GM08714 (cell line): ENCODE measurements at regions not wholly inside any gene's neighbourhood (a gene's known extent, or its start where the extent isn't known, plus 50 kb on each side); places are given as distances from the start of the nearest gene placed in this dataset.

ENCODE experiments used
- H3K4me3 ChIP-seq: fragments of 200-500 bp; sonication (Bioruptor generic); 2 replicates; pipeline ENCODE4 v1.5.1; 2014; ENCODE audit warnings: mild to moderate bottlenecking, low read length, inconsistent platforms
- ZNF274 ChIP-seq: IDR thresholded peaks from 2 replicates; pipeline ENCODE4 v1.6.1; 2012; ENCODE audit warnings: mild to moderate bottlenecking, low read depth, low read length

DNA sequence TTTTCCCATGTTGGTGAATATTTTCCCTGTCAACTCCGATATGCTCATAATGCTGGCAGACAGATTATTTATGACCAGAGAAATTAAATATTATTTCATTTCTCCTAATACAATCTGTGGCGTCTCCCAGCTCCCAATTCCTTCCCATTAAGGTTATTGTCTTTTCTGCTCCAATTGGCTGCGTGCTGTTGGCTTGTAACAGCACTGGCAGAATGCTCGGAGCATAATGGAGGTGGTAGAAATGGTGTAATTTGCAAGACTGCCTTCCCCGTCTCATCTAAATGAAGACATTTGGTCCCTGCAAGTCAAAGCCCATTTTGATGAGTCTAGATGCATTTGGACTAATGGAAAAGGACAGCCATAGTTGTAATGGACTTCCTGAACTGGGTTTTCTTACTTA is 601.7 kb downstream of the BRINP1 start:
- H3K4me3 ChIP-seq, result no peak overlapping the region
- TF ChIP-seq ZNF274, result no peak

DNA sequence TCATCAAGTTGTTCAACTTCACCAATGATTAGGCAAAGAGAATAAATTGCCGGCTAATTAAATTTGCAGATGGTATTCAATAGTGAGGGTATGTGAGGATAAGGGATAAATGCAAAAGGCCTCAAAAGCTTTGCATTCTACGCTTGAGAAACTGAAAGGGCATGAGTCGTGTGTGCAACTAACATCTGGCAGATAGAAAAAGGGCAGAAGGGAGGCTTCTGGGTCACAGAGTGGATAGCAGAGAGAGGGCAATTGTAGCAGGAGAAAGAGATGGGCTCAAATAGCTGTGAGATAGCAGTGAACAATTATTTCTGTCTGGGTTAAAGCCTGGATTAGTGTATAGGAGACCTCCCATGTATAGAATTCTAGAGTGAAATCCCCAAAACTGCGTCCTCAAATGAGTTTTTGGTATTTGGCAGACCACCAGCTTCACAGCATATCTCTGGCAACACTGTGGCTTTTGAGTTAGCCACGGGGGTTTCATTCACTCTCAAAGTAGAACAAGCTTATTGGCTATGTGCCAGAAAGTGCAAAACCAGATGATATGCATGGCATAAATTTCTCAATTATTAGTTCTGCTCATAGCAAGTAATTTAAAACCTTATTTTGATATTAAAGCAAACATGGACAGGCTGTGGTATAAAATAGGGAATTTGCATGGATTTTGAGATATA is 586.3 kb downstream of the BRINP1 start:
- H3K4me3 ChIP-seq, result no peak overlapping the region
- TF ChIP-seq ZNF274, result no peak

DNA sequence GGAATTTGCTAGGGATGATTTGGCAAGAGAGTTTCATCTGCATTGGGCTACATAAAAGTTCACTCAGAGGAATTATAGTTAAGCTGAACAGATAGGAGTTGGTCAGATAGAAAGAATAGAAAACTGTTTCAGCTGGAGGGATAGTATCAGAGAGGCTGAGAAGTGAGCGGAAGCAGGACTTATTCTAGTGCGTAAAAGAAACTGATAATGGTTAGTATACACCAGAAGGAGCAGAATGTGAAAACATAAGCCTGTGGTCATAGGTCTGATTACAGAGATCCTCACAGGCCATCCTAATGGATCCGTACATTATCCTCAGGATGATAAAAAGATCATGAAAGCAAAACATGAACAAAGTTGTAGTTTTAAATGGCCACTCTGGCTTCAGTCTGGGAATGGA is 585.2 kb downstream of the BRINP1 start:
- no peak for TF ChIP-seq ZNF274
- no peak overlapping the region for H3K4me3 ChIP-seq

DNA sequence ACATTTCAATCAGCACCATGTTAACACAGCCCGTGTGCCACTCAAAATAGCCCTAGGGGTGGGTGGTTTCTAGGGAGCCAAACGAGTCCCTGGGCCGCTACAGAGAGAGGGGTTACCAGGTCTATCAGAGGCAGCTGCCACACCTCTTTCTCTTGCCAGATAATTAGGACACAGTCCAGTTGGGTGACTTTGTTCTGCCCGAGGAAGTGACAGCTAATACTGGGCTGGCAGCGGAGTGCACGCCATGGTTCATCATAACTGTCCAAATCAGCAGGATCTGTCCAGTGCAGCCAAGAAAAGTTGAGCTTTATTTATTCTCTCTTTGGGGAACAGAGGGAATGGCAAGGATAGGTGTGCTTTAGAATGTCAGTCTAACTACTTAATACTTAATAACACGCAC is 583.8 kb downstream of the BRINP1 start:
- no peak for TF ChIP-seq ZNF274
- no peak overlapping the region for H3K4me3 ChIP-seq

DNA sequence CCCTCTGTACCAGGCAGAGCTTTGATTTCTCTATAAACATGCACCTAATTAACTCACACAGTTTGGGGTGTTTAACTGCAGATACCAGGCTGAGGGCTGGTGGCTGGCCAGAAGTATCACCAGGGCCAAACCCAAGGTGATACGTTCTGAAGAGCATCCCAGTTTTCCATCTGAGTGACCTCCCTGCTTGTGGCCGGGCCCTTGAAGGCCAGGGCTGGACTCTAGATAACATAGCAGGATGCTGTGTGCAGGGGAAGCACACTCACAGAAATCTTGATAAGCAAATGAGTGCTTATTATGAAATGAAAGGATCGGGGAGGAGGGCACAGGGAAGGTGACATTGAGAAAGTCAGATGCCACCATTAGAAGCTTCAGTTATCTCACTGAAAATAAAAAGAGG is 582.4 kb downstream of the BRINP1 start:
- TF ChIP-seq ZNF274, result no peak
- H3K4me3 ChIP-seq, result no peak overlapping the region

GRCh38 chr9:118809160-118809625 is 560.0 kb downstream of the BRINP1 start:
- TF ChIP-seq ZNF274, result no peak
- H3K4me3 ChIP-seq, result no peak overlapping the region

- TF ChIP-seq ZNF274, result no peak
- no peak overlapping the region for H3K4me3 ChIP-seq
Measured at GRCh38 chr9:118829334-118829733, 539.9 kb downstream of the BRINP1 start.

DNA sequence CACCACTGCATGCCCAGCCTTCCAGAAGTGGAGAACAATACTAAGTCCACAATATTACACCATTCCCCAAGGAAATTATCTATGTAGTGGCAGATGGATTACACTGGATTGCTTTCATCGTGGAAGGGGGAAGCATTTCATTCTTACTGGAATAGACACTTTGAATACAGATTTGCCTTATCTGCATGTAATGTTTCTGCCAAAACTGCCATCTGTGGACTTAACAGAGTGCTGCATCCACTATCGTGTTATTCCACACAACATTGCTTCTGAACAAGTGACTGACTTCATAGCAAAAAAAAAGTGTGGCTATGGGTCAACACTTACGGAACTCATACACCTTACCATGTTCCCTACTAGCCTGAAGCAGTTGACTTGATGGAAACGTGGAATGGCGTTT is 536.9 kb downstream of the BRINP1 start:
- no peak overlapping the region for H3K4me3 ChIP-seq
- TF ChIP-seq ZNF274, result no peak

DNA sequence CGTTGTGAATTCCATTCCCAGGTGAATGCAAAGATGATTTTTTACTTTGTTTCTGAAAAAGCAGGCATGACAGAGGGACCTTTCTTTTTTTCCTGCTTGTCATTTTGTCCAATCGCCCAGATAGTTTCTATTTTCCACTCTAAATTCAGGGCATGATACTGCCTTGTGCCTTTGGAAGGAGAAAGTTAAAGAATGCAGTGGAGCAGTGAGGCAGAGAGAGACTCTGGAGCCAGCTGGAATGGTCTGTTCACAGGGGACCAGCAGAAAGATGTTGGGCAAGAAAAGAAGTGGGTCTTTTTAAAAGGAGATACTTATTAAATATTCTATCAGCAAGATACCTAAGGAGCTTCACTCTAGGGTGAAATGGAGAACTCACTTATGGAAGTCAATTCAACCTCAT is 532.3 kb downstream of the BRINP1 start:
- no peak overlapping the region for H3K4me3 ChIP-seq
- no peak for TF ChIP-seq ZNF274

DNA sequence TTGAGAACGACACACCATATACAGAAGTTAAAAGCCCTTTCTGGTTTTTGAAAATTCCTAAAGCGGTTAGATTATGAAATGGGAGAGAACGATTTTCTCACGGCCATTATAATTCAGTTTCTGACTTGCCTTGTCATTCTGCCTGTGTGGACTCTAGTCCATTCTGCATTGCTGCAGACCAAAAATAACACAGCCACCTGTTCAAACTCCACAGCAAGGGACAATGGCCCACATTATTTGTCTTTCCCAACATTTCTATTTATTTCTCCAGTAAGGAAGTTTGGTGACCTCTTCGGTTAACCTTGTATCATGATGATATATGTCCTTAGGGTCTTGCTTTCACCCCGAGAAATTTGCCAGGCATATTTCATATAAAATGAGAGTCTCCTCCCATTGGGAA is 497.7 kb downstream of the BRINP1 start:
- TF ChIP-seq ZNF274, result no peak
- no peak overlapping the region for H3K4me3 ChIP-seq

- no peak overlapping the region for H3K4me3 ChIP-seq
- no peak for TF ChIP-seq ZNF274
Measured at GRCh38 chr9:118882684-118883083, 486.6 kb downstream of the BRINP1 start.

- H3K4me3 ChIP-seq, result no peak overlapping the region
- TF ChIP-seq ZNF274, result no peak
Measured at GRCh38 chr9:118883411-118883810, 485.8 kb downstream of the BRINP1 start.

DNA sequence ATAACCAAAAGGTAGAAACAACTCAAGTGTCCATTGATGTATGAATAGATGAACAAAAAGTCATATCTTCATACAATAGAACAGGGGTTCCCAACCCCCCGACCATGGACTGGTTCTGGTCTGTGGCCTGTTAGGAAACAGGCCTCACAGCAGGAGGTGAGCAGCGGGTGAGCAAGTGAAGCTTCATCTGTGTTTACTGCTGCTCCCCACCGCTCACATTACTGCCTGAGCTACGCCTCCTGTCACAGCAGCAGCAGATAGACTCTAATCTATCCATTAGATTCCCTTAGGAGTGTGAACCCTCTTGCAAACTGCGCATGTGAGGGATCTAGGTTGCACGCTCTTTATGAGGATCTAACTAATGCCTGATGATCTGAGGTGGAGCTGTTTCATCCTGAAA is 478.0 kb downstream of the BRINP1 start:
- TF ChIP-seq ZNF274, result no peak
- H3K4me3 ChIP-seq, result no peak overlapping the region

- H3K4me3 ChIP-seq, result no peak overlapping the region
- TF ChIP-seq ZNF274, result no peak
Measured at GRCh38 chr9:118896324-118897000, 472.8 kb downstream of the BRINP1 start.

DNA sequence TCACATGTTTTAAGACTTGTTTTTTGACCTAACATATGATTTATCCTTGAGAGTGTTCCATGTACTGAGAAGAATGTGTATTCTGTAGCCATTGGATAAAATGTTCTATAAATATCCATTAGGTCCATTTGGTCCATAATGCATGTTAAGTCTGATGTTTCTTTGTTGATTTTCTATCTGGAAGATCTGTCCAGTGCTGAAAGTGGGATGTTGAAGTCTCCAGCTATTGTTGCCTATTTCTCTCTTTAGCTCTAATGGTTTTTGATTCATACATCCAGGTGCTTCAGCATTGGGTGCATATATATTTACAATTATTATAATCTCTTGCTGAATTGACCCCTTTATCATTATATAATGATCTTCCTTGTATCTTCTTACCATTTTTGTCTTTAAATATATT is 451.1 kb downstream of the BRINP1 start:
- no peak overlapping the region for H3K4me3 ChIP-seq
- no peak for TF ChIP-seq ZNF274
